BE2C (cell line): ENCODE measurements at regions not wholly inside any gene's neighbourhood (a gene's known extent, or its start where the extent isn't known, plus 50 kb on each side); places are given as distances from the start of the nearest gene placed in this dataset.

Experiments
- DNase-seq: peaks from one replicate; pipeline ENCODE4 v3.0.0-alpha.2; 2020
- H3K27me3 ChIP-seq: fragments of 250-450 bp; sonication (Bioruptor Pico); 2 replicates; pipeline ENCODE4 v1.5.1; 2020; ENCODE audit warnings: mild to moderate bottlenecking
- H3K36me3 ChIP-seq: fragments of 250-450 bp; sonication (Bioruptor Pico); 2 replicates; pipeline ENCODE4 v1.5.1; 2020; ENCODE audit warnings: mild to moderate bottlenecking
- H3K4me1 ChIP-seq: fragments of 250-450 bp; sonication (Bioruptor Pico); 2 replicates; pipeline ENCODE4 v1.5.1; 2020
- H3K4me3 ChIP-seq: 2 replicates; pipeline ENCODE4 v1.5.1; 2011; ENCODE audit warnings: low read depth, low read length
- H3K9me3 ChIP-seq: fragments of 250-450 bp; sonication (Bioruptor Pico); 2 replicates; pipeline ENCODE4 v1.5.1; 2020
- TF ChIP-seq, protein P1 (sequence below): IDR thresholded peaks from 2 replicates; pipeline ENCODE4 v1.5.1; 2012; ENCODE audit warnings: mild to moderate bottlenecking, low read depth, low read length

DNA sequence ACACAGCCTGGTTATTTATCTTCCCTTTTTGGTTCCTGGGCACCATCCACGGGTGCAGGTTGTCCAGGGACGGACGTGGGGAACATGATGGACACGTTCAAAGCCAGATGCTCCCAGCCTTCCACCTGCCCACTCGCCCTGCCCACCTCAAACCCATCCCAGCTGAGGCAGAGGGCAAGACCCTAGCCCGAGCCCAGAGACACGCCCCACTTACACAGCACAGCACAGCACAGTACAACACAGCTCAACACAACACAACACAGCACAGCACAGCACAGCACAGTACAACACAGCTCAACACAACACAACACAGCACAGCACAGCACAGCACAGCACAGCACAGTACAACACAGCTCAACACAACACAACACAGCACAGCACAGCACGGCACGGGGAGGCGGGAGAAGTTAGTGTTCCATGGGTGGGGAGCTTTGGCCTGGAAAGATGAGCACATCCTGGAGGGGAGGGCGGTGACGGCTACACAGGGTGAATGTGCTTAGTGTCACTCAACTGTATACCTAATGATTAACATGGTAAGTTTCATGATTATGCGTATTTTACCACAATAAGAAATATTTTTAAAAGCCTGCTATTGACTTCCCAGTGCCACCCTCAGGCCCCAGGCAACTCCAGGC, 1507.5 kb downstream of the BRD1 start:
- H3K4me3 ChIP-seq: no peak overlapping the region
- DNase-seq: no peak
- H3K9me3 ChIP-seq: peaks cover 3% of the 10 kb centered on the region
- no peaks in the 10 kb centered on the region for H3K36me3 ChIP-seq
- no peaks in the 10 kb centered on the region for H3K4me1 ChIP-seq
- no peaks in the 10 kb centered on the region for H3K27me3 ChIP-seq
- TF ChIP-seq, protein P1, sequence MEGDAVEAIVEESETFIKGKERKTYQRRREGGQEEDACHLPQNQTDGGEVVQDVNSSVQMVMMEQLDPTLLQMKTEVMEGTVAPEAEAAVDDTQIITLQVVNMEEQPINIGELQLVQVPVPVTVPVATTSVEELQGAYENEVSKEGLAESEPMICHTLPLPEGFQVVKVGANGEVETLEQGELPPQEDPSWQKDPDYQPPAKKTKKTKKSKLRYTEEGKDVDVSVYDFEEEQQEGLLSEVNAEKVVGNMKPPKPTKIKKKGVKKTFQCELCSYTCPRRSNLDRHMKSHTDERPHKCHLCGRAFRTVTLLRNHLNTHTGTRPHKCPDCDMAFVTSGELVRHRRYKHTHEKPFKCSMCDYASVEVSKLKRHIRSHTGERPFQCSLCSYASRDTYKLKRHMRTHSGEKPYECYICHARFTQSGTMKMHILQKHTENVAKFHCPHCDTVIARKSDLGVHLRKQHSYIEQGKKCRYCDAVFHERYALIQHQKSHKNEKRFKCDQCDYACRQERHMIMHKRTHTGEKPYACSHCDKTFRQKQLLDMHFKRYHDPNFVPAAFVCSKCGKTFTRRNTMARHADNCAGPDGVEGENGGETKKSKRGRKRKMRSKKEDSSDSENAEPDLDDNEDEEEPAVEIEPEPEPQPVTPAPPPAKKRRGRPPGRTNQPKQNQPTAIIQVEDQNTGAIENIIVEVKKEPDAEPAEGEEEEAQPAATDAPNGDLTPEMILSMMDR: no peak

DNA sequence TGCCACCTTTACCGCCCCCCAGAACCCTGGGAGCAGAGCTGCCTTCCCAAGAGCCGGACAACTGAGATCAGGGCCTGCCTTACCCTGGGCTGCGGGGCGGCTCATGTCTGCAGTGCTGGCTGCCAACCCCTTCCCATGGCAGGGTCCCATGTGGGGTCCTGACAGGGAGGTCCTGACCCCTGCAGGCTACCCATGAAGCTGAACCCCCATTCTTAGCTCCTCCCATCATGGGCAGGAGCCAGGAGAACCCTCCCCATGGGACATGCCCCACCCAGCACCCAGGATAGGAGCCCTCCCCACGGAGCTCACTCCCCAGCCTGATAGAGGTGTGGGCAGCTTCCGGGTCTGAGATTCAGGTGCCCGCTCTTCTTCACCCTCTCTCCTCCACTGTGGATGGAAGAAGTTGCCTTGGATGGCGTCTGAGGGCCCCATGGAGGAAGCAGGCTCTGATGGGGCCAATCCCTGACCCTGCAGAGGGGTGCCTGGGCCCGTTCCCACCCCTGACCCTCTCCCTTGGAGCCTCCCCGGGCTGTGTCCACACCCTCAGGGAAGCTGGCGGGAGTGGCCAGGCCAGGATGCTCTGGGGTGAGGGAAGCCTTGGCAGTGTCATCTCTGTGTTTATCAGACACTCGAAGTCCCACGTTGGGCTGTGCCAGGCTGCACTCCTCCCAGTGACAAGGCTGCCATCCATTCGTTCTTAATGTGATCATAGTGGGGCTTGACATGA, 1508.2 kb downstream of the BRD1 start:
- TF ChIP-seq, protein P1: no peak
- Histone ChIP-seq H3K4me3 (no peak overlapping the region), H3K36me3 (no peaks in the 10 kb centered on the region), H3K9me3 (peaks cover 3% of the 10 kb centered on the region), H3K27me3 (no peaks in the 10 kb centered on the region), H3K4me1 (no peaks in the 10 kb centered on the region)
- no peak for DNase-seq

DNA sequence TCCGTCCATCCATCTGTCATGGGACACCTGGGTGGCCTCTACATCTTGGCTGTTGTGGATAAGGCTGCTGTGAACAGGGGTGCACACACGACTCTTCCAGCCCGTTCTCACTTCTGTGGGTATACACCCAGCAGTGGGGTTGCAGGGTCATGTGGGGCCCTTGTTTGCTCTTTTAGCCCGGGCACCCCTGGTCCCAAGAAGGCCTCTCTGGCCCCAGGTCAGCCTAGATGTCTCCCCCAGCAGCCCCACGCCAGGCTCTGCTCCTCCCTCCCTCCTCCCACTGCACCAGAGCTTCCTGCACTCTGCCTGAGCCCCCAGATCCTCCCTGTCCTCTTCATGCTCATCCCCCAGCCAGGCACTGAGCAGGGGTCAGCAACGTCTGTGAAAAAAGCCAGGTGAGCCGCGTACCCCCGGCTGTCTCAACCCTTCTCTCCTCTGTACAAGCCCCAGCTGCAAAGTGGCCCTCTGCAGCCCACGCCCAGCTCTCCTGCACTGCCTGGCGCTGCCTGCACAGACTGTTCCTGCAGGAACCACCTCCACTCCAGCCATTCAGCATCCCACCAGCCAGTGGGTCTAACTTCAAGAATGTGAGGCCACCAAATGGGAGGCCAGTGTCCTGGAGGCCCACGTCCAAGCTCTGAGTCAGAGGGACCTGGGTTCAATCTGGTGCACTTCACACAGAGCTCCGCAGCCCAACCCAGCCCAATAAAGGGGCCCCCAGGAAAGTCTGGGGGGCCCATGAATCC, 1508.9 kb downstream of the BRD1 start:
- no peaks in the 10 kb centered on the region for H3K27me3 ChIP-seq
- TF ChIP-seq, protein P1: no peak
- DNase-seq: no peak
- H3K4me3 ChIP-seq: no peak overlapping the region
- peaks cover 3% of the 10 kb centered on the region for H3K9me3 ChIP-seq
- no peaks in the 10 kb centered on the region for H3K4me1 ChIP-seq
- no peaks in the 10 kb centered on the region for H3K36me3 ChIP-seq

DNA sequence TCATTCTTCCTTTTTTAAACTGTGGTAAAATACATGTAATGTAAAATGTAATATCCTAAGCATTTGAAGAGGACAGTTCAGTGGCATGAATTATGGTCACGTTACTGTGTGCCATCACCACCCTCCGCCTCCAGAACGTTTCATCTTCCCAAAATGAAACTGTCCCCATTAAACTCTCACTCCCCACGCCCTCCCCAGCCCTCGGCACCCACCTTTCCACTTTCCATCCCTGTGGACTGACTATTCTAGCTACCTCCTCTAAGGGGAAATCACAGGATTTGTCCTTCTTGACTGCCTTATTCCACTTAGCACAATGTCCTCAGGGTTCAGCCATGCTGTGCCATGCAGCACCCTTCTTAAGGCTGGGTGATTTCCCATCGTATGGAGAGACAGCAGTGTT, 1509.5 kb downstream of the BRD1 start:
- TF ChIP-seq, protein P1: no peak
- DNase-seq: no peak
- Histone ChIP-seq H3K4me3 (no peak overlapping the region), H3K36me3 (no peaks in the 10 kb centered on the region), H3K9me3 (peaks cover 3% of the 10 kb centered on the region), H3K4me1 (no peaks in the 10 kb centered on the region), H3K27me3 (no peaks in the 10 kb centered on the region)

DNA sequence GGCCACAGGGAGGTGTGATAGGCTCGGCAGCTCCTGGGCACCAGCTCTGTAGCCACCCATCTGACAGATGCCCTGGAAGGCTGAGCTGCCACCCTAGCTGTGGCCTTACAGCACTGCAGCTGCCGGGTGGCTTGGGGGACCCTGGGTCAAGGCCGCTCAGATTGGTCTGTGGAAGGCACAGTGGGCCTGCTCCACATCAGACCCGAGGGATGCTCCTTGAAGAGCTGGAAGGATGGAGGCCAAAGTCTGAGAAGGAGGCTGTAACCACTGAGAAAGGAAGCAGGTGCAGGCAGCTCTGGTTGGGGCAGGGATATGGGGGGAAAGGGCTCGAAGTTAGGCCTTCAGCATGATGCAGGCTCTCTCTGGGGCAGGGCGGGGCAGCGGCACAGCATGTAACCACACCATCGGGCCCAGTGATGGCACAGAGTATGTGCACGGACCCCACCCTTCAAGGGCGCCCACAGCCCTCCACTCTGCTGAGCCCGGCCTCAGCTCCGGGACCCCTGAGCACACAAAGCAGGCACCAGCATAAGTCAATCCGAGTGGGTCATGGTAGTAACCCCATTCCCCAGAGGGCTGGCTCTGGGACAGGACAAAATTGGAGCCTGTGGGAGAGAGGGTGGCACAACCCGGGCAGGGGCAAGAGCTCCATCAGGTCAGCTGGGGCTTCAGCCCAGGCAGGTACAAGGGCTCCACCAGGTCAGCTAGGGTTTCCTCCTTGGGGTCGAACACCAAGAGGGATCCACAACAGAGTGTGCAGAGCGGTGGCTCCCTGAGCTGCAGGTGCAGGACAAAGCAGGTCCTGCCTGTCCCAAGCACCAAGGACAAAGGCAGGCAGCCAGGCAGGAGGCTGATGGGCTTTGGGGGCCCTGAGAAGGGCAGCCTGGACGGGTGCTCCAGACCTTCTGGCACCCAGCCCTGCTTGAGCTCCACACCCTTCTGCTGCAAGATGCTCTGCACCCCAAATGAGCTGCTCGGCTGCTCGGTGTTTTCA, 1511.1 kb downstream of the BRD1 start:
- no peaks in the 10 kb centered on the region for H3K27me3 ChIP-seq
- H3K4me3 ChIP-seq: no peak overlapping the region
- TF ChIP-seq, protein P1: no peak
- no peaks in the 10 kb centered on the region for H3K4me1 ChIP-seq
- DNase-seq: no peak
- H3K36me3 ChIP-seq: no peaks in the 10 kb centered on the region
- peaks cover 3% of the 10 kb centered on the region for H3K9me3 ChIP-seq
